Fibroblast of lung (primary cell): ENCODE measurements at regions not wholly inside any gene's neighbourhood (a gene's known extent, or its start where the extent isn't known, plus 50 kb on each side); places are given as distances from the start of the nearest gene placed in this dataset.

Experiments used
- CTCF ChIP-seq, 2 donors: IDR thresholded peaks in 1 of 2; conservative IDR thresholded peaks in 1 of 2; 1 replicate in 1 of 2; 2 replicates in 1 of 2; pipeline ENCODE4 v1.5.1; 2011 to 2012; ENCODE audit warnings: low read length in 2 of 2, control low read depth in 1 of 2, inconsistent platforms in 1 of 2, low read depth in 1 of 2, mild to moderate bottlenecking in 1 of 2
- EZH2 ChIP-seq: IDR thresholded peaks from 2 replicates; pipeline ENCODE4 v1.5.1; 2012; ENCODE audit warnings: low read length, control low read depth, mild to moderate bottlenecking; ENCODE audit errors: missing control alignments

DNA sequence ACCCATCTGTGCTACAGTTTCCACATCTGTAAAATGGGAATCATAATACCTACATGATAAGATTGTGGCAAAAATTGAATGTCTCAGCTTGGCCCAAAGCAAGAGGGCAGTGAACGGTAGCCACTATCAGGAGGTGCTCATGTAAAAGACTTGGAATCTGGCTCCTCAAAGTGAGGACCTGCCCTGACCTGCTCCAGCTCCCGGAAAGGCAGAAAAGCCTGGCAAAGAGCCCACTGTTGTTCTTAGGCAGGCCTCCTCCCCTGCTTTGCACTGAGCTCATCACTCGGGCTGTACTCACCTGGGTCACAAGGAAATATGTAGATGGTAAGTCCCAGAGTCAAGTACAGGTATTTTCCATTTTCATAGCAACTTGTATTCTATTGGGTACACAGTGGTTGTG, 250.7 kb upstream of the TBL1XR1 start:
- TF ChIP-seq EZH2 (no peak), CTCF (conservative IDR thresholded peaks at IDR 0.05 in 1 of 2, IDR thresholded peaks at IDR 0.05 in 1 of 2; ENCODE audit: low read depth in 1 of 2, low read length in 2 of 2) (no peak)
